ENCODE measurements at regions not wholly inside any gene's neighbourhood (a gene's known extent, or its start where the extent isn't known, plus 50 kb on each side); places are given as distances from the start of the nearest gene placed in this dataset.

GRCh38 chr20:6660441-6660840, 107.0 kb upstream of the BMP2 start:
- no peak for TF ChIP-seq CTCF (IDR thresholded peaks at IDR 0.05; ENCODE audit: low read depth, low read length)
- no peak for TF ChIP-seq MYC (IDR thresholded peaks at IDR 0.05; ENCODE audit: low read depth, low read length)
- TF ChIP-seq MAX (IDR thresholded peaks at IDR 0.05; ENCODE audit: low read depth, low read length): no peak

Data from NB4 (cell line).